ENCODE measurements at regions not wholly inside any gene's neighbourhood (a gene's known extent, or its start where the extent isn't known, plus 50 kb on each side); places are given as distances from the start of the nearest gene placed in this dataset.

DNA sequence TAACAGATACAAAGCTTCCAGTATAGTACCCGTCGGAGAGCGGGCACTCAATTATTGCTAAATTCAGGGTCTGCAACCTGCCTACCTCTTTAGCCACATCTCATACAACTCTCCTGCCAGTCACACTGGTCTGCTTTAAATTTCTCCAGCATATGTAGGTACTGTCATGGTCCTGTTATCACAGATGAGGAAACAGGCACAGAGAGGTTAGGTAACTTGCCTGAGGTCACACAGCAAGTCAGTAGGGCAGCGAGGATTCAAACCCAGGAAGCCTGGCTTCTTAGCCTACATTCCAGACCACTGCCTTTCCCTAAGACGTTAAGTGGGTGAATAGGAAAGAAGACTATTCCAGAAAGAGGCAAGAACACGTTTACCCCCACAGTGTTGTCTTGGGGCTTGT is 186.0 kb upstream of the NFIB start:
- Histone ChIP-seq H3K27me3 (ENCODE audit: control insufficient read depth, insufficient read depth, low read length, poor library complexity, severe bottlenecking) (no peaks in the 10 kb centered on the region), H3K4me1 (ENCODE audit: control insufficient read depth, insufficient read depth, low read length) (no peaks in the 10 kb centered on the region), H3K4me3 (ENCODE audit: insufficient read depth, low read depth, low read length) (no peak overlapping the region), H3K9me3 (ENCODE audit: control insufficient read depth, low read length) (no peaks in the 10 kb centered on the region), H3K27ac (ENCODE audit: insufficient read depth, low read depth, low read length, poor library complexity, severe bottlenecking) (no peak overlapping the region), H3K36me3 (ENCODE audit: control insufficient read depth, insufficient read depth, low read length) (no peaks in the 10 kb centered on the region)
- 93 to 98% methylated on average over 5 to 6 of the region's 6 CpGs for WGBS, 2 experiments

DNA sequence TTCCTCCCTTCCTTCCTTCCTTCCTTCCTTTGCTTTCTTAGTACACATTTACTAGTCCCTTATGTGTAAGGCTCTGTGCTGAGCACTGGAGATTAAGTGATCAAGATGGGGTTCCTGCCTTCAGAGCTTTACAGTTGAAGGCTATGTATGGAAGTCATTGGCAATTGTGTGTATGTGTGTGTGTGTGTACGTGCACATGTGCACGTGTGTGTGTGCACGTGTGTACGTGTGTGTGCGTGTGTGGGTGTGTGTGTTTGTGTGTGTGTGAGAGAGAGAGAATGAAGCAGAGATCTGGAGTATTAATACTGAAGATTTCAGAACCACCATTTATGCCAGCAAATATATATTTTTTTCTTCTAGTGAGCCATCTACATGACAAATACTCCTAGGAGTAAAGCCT is 184.9 kb upstream of the NFIB start:
- 92 to 95% methylated on average over 5 of the region's 5 CpGs for WGBS, 2 experiments
- H3K27me3 ChIP-seq (ENCODE audit: control insufficient read depth, insufficient read depth, low read length, poor library complexity, severe bottlenecking): no peaks in the 10 kb centered on the region
- no peak overlapping the region for H3K27ac ChIP-seq (ENCODE audit: insufficient read depth, low read depth, low read length, poor library complexity, severe bottlenecking)
- no peaks in the 10 kb centered on the region for H3K9me3 ChIP-seq (ENCODE audit: control insufficient read depth, low read length)
- no peak overlapping the region for H3K4me3 ChIP-seq (ENCODE audit: insufficient read depth, low read depth, low read length)
- no peaks in the 10 kb centered on the region for H3K4me1 ChIP-seq (ENCODE audit: control insufficient read depth, insufficient read depth, low read length)
- no peaks in the 10 kb centered on the region for H3K36me3 ChIP-seq (ENCODE audit: control insufficient read depth, insufficient read depth, low read length)

DNA sequence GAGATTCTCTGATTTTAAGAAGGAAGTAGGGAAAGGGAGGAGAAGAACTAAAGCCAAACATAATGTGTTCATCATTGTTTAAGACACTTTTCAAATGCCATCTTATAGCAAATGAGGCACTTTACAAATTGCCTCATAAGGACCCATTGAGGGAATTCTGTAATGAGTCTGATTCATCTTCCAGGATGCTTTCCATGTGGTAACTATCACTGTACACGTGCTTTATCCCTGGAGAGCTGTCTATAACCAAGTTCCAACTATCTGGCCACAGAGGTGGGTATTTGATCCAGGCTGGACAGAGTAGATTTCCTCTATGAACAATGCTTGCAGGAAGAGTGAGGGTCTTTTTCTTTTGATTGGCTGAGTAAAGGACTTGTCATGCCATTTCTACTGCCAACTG is 183.5 kb upstream of the NFIB start:
- no peak overlapping the region for H3K4me3 ChIP-seq (ENCODE audit: insufficient read depth, low read depth, low read length)
- WGBS, 2 experiments: 90 to 100% methylated on average over 1 of the region's 1 CpG
- H3K36me3 ChIP-seq (ENCODE audit: control insufficient read depth, insufficient read depth, low read length): no peaks in the 10 kb centered on the region
- H3K4me1 ChIP-seq (ENCODE audit: control insufficient read depth, insufficient read depth, low read length): no peaks in the 10 kb centered on the region
- no peak overlapping the region for H3K27ac ChIP-seq (ENCODE audit: insufficient read depth, low read depth, low read length, poor library complexity, severe bottlenecking)
- no peaks in the 10 kb centered on the region for H3K27me3 ChIP-seq (ENCODE audit: control insufficient read depth, insufficient read depth, low read length, poor library complexity, severe bottlenecking)
- H3K9me3 ChIP-seq (ENCODE audit: control insufficient read depth, low read length): no peaks in the 10 kb centered on the region

DNA sequence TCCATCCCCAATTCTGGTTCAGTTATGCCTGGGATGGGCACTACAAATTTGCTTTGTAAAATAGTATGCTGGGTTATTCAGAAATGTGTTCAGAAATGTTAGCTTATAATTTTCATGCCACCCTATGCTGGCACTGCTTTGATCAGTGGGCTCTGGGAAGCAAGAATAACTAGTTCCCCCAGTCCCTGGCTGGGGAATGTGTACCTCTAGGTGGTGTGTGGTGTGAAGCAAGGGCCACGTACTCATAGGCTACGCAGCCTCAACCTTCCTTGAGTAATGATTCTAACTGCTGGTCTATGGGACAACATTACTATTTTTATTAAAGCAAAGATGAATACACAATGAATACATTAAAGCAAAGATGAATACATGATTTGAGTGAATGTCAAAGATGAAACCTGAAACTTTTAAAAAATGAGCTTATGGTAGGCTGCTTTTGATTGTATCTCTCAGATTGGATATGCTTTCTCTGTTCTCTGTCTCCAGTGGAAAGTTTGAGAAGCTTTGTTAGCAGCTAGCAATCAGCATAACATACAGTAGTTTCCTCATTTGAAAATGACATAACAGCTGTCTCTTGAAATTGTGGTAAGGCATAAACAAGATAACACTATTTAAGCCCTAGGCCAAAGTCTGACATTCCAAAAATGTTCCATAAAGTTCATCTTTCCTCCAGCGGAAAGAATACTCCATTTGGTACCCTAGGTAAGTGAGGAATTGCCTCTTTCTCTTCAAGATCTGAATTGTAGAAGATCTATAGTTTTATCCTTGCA is 174.7 kb upstream of the NFIB start:
- 89 to 100% methylated on average over 3 of the region's 3 CpGs for WGBS, 2 experiments
- Histone ChIP-seq H3K36me3 (ENCODE audit: control insufficient read depth, insufficient read depth, low read length) (no peaks in the 10 kb centered on the region), H3K4me1 (ENCODE audit: control insufficient read depth, insufficient read depth, low read length) (no peaks in the 10 kb centered on the region), H3K9me3 (ENCODE audit: control insufficient read depth, low read length) (no peaks in the 10 kb centered on the region), H3K27ac (ENCODE audit: insufficient read depth, low read depth, low read length, poor library complexity, severe bottlenecking) (no peak overlapping the region), H3K27me3 (ENCODE audit: control insufficient read depth, insufficient read depth, low read length, poor library complexity, severe bottlenecking) (no peaks in the 10 kb centered on the region), H3K4me3 (ENCODE audit: insufficient read depth, low read depth, low read length) (no peak overlapping the region)

DNA sequence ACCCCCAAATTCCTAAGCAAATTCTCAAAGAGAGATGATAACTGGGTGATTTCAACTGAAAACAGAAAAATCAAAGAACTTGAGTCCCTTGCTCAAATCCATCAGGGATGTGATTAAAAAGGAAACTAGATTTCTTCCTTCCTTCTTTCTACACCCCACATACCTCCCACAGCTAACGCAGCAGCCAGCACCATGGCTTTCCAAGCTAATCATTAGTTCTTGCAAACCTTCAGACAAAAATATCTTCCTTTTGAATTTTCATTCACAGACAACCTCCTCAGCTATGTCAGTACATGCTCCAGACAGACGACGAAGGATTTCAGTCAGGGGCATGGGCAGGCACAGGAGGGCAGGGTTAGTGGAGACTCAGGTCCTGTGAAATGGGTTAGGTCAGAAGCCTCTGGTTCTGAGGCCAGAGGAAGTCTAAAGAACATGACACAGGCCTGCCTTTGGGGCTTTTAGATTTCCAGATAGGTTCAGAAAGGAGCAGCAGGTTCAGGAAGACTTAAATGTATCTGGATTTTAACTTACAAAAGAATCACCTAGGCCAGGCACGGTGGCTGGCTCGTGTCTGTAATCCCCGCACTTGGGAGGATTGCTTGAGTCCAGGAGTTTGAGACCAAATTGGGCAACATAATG is 173.7 kb upstream of the NFIB start:
- H3K4me1 ChIP-seq (ENCODE audit: control insufficient read depth, insufficient read depth, low read length): no peaks in the 10 kb centered on the region
- no peaks in the 10 kb centered on the region for H3K27me3 ChIP-seq (ENCODE audit: control insufficient read depth, insufficient read depth, low read length, poor library complexity, severe bottlenecking)
- H3K4me3 ChIP-seq (ENCODE audit: insufficient read depth, low read depth, low read length): no peak overlapping the region
- 93 to 94% methylated on average over 6 of the region's 6 CpGs for WGBS, 2 experiments
- no peak overlapping the region for H3K27ac ChIP-seq (ENCODE audit: insufficient read depth, low read depth, low read length, poor library complexity, severe bottlenecking)
- no peaks in the 10 kb centered on the region for H3K9me3 ChIP-seq (ENCODE audit: control insufficient read depth, low read length)
- no peaks in the 10 kb centered on the region for H3K36me3 ChIP-seq (ENCODE audit: control insufficient read depth, insufficient read depth, low read length)

DNA sequence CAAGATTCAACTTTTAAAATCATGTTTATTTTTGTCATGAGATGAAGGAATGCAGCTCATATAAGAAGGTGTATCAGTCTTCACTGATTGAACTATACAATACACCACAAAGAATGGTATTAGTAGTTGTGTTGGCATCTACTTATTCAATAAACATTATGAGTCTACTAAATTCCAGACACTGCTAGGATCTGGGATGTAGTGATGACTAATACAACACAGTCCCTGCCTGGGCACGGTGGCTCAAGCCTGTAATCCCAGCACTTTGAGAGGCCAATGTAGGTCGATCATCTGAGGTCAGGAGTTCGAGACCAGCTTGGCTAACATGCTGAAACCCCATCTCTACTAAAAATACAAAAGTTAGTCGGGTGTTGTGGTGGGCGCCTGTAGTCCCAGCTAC is 171.4 kb upstream of the NFIB start:
- H3K27ac ChIP-seq (ENCODE audit: insufficient read depth, low read depth, low read length, poor library complexity, severe bottlenecking): no peak overlapping the region
- 87 to 96% methylated on average over 5 of the region's 5 CpGs for WGBS, 2 experiments
- H3K9me3 ChIP-seq (ENCODE audit: control insufficient read depth, low read length): no peaks in the 10 kb centered on the region
- H3K36me3 ChIP-seq (ENCODE audit: control insufficient read depth, insufficient read depth, low read length): no peaks in the 10 kb centered on the region
- H3K4me3 ChIP-seq (ENCODE audit: insufficient read depth, low read depth, low read length): no peak overlapping the region
- no peaks in the 10 kb centered on the region for H3K27me3 ChIP-seq (ENCODE audit: control insufficient read depth, insufficient read depth, low read length, poor library complexity, severe bottlenecking)
- no peaks in the 10 kb centered on the region for H3K4me1 ChIP-seq (ENCODE audit: control insufficient read depth, insufficient read depth, low read length)

DNA sequence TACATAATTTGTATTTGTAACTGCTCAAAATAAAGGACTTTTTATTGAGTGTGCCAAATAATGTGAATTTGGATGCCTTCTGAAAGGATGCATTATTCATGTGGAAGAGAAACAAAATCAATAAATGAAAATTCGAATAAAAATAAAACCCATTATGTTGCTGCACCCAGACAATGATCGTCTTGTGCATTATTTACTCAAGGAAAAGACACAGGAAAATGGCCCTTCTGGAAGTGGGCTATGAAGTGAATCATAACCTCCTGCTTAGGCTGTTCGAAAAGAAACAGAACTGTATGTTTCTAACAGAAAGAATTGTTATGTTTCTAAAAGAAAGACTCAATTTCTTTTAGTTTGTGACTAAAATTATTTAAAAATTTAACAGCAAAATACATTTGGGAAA is 168.9 kb upstream of the NFIB start:
- Histone ChIP-seq H3K27ac (ENCODE audit: insufficient read depth, low read depth, low read length, poor library complexity, severe bottlenecking) (no peak overlapping the region), H3K4me1 (ENCODE audit: control insufficient read depth, insufficient read depth, low read length) (no peaks in the 10 kb centered on the region), H3K36me3 (ENCODE audit: control insufficient read depth, insufficient read depth, low read length) (no peaks in the 10 kb centered on the region), H3K9me3 (ENCODE audit: control insufficient read depth, low read length) (no peaks in the 10 kb centered on the region), H3K27me3 (ENCODE audit: control insufficient read depth, insufficient read depth, low read length, poor library complexity, severe bottlenecking) (no peaks in the 10 kb centered on the region), H3K4me3 (ENCODE audit: insufficient read depth, low read depth, low read length) (no peak overlapping the region)
- 83 to 89% methylated on average over 2 to 3 of the region's 3 CpGs for WGBS, 2 experiments

DNA sequence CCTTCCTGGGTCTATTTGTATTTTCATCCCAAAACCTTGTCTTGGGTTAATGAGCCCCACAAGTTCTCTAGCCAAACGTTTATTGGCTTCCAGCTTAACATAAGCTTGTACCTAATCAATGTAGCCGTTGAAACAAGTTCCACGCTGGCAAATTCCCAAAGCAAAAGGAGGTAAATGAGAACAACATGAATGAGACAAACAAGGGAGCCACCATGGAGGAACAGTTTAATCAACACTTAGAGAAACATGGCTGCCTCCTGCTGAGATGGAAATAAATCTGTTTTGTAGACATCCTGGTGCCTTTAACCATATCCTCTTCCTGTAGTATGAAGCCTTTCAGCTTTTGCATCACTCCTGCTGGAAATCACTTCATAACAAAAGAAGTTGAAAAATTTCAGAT is 166.6 kb upstream of the NFIB start:
- Histone ChIP-seq H3K4me1 (ENCODE audit: control insufficient read depth, insufficient read depth, low read length) (no peaks in the 10 kb centered on the region), H3K36me3 (ENCODE audit: control insufficient read depth, insufficient read depth, low read length) (no peaks in the 10 kb centered on the region), H3K9me3 (ENCODE audit: control insufficient read depth, low read length) (no peaks in the 10 kb centered on the region), H3K27me3 (ENCODE audit: control insufficient read depth, insufficient read depth, low read length, poor library complexity, severe bottlenecking) (no peaks in the 10 kb centered on the region), H3K4me3 (ENCODE audit: insufficient read depth, low read depth, low read length) (no peak overlapping the region), H3K27ac (ENCODE audit: insufficient read depth, low read depth, low read length, poor library complexity, severe bottlenecking) (no peak overlapping the region)
- WGBS, 2 experiments: 80 to 81% methylated on average over 3 of the region's 3 CpGs

DNA sequence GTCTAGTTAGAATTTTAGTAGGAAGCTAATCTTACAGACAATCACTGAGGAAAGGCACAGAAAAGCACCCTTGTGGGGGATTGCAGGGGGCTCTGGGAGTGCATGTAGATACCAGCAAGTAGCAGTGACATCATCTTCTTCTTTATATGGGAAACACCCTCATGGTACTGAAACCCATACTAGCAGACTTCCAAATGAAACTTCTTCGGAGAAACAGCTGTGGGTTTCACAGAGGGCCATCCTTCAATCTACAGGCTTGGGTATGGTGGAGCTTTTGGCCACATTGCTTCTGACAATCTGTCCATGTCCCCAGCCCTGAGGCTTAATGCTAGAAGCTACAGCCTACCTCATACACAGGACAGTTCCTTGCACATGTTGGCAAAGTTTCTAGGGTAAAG is 165.2 kb upstream of the NFIB start:
- H3K27me3 ChIP-seq (ENCODE audit: control insufficient read depth, insufficient read depth, low read length, poor library complexity, severe bottlenecking): no peaks in the 10 kb centered on the region
- 43 to 91% methylated on average over 1 of the region's 1 CpG for WGBS, 2 experiments
- no peak overlapping the region for H3K27ac ChIP-seq (ENCODE audit: insufficient read depth, low read depth, low read length, poor library complexity, severe bottlenecking)
- H3K4me1 ChIP-seq (ENCODE audit: control insufficient read depth, insufficient read depth, low read length): no peaks in the 10 kb centered on the region
- H3K9me3 ChIP-seq (ENCODE audit: control insufficient read depth, low read length): no peaks in the 10 kb centered on the region
- no peak overlapping the region for H3K4me3 ChIP-seq (ENCODE audit: insufficient read depth, low read depth, low read length)
- no peaks in the 10 kb centered on the region for H3K36me3 ChIP-seq (ENCODE audit: control insufficient read depth, insufficient read depth, low read length)

DNA sequence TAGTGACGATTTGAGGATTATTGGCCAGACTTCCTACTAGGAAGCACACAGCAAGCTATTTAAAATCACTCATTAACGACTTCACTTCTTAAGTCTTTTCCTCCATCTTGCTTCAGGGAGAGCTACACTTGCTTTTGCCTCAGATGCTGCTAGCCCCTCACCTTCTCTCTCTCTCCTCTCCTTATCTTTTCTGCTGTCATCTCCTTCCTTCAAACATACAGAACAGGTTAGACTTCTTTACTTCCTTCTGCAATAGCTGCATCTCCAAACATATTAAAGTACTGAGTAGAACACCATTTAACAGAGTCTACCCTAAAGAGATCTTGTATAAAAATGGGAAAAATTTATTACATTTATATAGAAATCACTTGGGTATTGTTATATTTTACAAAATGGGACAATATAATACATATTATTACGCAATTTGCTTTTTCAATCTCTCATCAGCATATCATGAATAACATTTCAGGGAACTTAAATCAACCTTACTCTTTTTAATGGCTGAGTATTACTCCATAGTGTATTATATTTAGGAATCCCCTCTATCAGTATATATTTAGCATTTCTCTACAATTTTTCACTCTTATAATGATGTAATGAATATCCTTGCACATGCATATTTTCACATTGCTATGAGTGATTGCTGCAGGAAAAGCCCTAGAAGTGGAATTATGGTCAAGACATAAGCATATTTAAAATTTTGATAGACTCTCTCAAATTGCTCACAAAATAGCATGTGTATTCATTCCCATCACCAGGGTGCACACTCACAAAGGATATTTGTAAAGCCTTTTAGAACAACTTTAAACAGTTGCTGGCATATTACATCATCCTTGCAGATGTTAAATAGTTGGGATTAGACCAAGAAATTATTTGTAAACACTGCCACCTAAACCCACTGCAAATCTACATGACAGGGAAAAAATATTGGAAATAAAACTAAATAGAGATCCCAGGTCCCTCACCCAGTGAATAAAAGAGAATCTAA is 164.5 kb upstream of the NFIB start:
- WGBS, 2 experiments: 82 to 91% methylated on average over 2 of the region's 3 CpGs
- H3K27me3 ChIP-seq (ENCODE audit: control insufficient read depth, insufficient read depth, low read length, poor library complexity, severe bottlenecking): no peaks in the 10 kb centered on the region
- H3K27ac ChIP-seq (ENCODE audit: insufficient read depth, low read depth, low read length, poor library complexity, severe bottlenecking): no peak overlapping the region
- H3K4me1 ChIP-seq (ENCODE audit: control insufficient read depth, insufficient read depth, low read length): no peaks in the 10 kb centered on the region
- H3K36me3 ChIP-seq (ENCODE audit: control insufficient read depth, insufficient read depth, low read length): no peaks in the 10 kb centered on the region
- no peak overlapping the region for H3K4me3 ChIP-seq (ENCODE audit: insufficient read depth, low read depth, low read length)
- no peaks in the 10 kb centered on the region for H3K9me3 ChIP-seq (ENCODE audit: control insufficient read depth, low read length)

Data from ectodermal cell (in vitro differentiated cells).